HEK293 (cell line): ENCODE measurements at regions not wholly inside any gene's neighbourhood (a gene's known extent, or its start where the extent isn't known, plus 50 kb on each side); places are given as distances from the start of the nearest gene placed in this dataset.

ENCODE experiments used
- CTCF ChIP-seq: fragments of 450-650 bp; formaldehyde crosslinking; IDR thresholded peaks from 2 replicates; pipeline ENCODE4 v1.5.1; 2016; ENCODE audit warnings: missing biosample characterization, missing genetic modification characterization
- KLF10 ChIP-seq: fragments of 450-650 bp; IDR thresholded peaks from 2 replicates; pipeline ENCODE4 v1.5.1; 2018; ENCODE audit warnings: missing biosample characterization, mild to moderate bottlenecking, missing genetic modification characterization
- SP7 ChIP-seq: fragments of 450-650 bp; formaldehyde crosslinking; IDR thresholded peaks from 2 replicates; pipeline ENCODE4 v1.5.1; 2016; ENCODE audit warnings: missing biosample characterization, missing genetic modification characterization
- ZBTB48 ChIP-seq: fragments of 450-650 bp; formaldehyde crosslinking; IDR thresholded peaks from 2 replicates; pipeline ENCODE4 v1.5.1; 2016; ENCODE audit warnings: missing biosample characterization, missing genetic modification characterization
- ZNF404 ChIP-seq: fragments of 450-650 bp; formaldehyde crosslinking; IDR thresholded peaks from 2 replicates; pipeline ENCODE4 v1.5.1; 2017; ENCODE audit warnings: missing biosample characterization, missing genetic modification characterization
- ZNF626 ChIP-seq: fragments of 450-650 bp; sonication (Bioruptor Pico); formaldehyde crosslinking; IDR thresholded peaks from 2 replicates; pipeline ENCODE4 v1.5.1; 2018; ENCODE audit warnings: missing biosample characterization, missing genetic modification characterization, inconsistent platforms
- TF ChIP-seq, protein P1 (sequence below): fragments of 450-650 bp; formaldehyde crosslinking; IDR thresholded peaks from 2 replicates; pipeline ENCODE4 v1.5.1; 2016; ENCODE audit warnings: missing biosample characterization, missing genetic modification characterization

- TF ChIP-seq CTCF = no peak
- no peak for TF ChIP-seq KLF10 (tag by site-specific recombination)
- no peak for TF ChIP-seq ZBTB48
- TF ChIP-seq SP7 (tag by site-specific recombination) = no peak
- TF ChIP-seq, protein P1, sequence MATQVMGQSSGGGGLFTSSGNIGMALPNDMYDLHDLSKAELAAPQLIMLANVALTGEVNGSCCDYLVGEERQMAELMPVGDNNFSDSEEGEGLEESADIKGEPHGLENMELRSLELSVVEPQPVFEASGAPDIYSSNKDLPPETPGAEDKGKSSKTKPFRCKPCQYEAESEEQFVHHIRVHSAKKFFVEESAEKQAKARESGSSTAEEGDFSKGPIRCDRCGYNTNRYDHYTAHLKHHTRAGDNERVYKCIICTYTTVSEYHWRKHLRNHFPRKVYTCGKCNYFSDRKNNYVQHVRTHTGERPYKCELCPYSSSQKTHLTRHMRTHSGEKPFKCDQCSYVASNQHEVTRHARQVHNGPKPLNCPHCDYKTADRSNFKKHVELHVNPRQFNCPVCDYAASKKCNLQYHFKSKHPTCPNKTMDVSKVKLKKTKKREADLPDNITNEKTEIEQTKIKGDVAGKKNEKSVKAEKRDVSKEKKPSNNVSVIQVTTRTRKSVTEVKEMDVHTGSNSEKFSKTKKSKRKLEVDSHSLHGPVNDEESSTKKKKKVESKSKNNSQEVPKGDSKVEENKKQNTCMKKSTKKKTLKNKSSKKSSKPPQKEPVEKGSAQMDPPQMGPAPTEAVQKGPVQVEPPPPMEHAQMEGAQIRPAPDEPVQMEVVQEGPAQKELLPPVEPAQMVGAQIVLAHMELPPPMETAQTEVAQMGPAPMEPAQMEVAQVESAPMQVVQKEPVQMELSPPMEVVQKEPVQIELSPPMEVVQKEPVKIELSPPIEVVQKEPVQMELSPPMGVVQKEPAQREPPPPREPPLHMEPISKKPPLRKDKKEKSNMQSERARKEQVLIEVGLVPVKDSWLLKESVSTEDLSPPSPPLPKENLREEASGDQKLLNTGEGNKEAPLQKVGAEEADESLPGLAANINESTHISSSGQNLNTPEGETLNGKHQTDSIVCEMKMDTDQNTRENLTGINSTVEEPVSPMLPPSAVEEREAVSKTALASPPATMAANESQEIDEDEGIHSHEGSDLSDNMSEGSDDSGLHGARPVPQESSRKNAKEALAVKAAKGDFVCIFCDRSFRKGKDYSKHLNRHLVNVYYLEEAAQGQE (tag by site-specific recombination) = no peak
- no peak for TF ChIP-seq ZNF404
- no peak for TF ChIP-seq ZNF626 (tag by site-specific recombination)
Measured at GRCh38 chr14:61191733-61192132, 89.4 kb downstream of the TMEM30B start.
